DMS53 (cell line): ENCODE measurements at regions not wholly inside any gene's neighbourhood (a gene's known extent, or its start where the extent isn't known, plus 50 kb on each side); places are given as distances from the start of the nearest gene placed in this dataset.
A peak's percentile ranks its signal among the peaks of the same experiment; 100 is the strongest.

Experiments used
- DNase-seq: peaks from one replicate; lab custom pipeline; 2025; lab: John Stamatoyannopoulos, UW

- DNase-seq, result peak; percentile 2
Observed at GRCh38 chr6:139801571-139802321, 427.3 kb upstream of the CITED2 start.

- no peak for DNase-seq
Observed at GRCh38 chr6:139800837-139801236, 426.4 kb upstream of the CITED2 start.

GRCh38 chr6:139790527-139790926 lies 416.1 kb upstream of the CITED2 start:
- DNase-seq, result no peak

- DNase-seq, result no peak
Observed at GRCh38 chr6:139784222-139784769, 409.8 kb upstream of the CITED2 start.

GRCh38 chr6:139779988-139780774 lies 405.7 kb upstream of the CITED2 start:
- DNase-seq, result no peak

- DNase-seq, result no peak
Observed at GRCh38 chr6:139778688-139779087, 404.2 kb upstream of the CITED2 start.

GRCh38 chr6:139778106-139778505 lies 403.7 kb upstream of the CITED2 start:
- DNase-seq, result no peak

GRCh38 chr6:139777202-139777970 lies 402.9 kb upstream of the CITED2 start:
- no peak for DNase-seq

GRCh38 chr6:139776041-139776440 lies 401.6 kb upstream of the CITED2 start:
- no peak for DNase-seq

GRCh38 chr6:139768196-139768595 lies 393.7 kb upstream of the CITED2 start:
- no peak for DNase-seq

- DNase-seq, result no peak
Observed at GRCh38 chr6:139766796-139767195, 392.3 kb upstream of the CITED2 start.

GRCh38 chr6:139765825-139766285 lies 391.4 kb upstream of the CITED2 start:
- peak; percentile 74 for DNase-seq

GRCh38 chr6:139764498-139764986 lies 390.1 kb upstream of the CITED2 start:
- peak; percentile 59 for DNase-seq

GRCh38 chr6:139763468-139764210 lies 389.2 kb upstream of the CITED2 start:
- no peak for DNase-seq

GRCh38 chr6:139762587-139763031 lies 388.2 kb upstream of the CITED2 start:
- no peak for DNase-seq

GRCh38 chr6:139760128-139760527 lies 385.7 kb upstream of the CITED2 start:
- DNase-seq, result no peak

- no peak for DNase-seq
Observed at GRCh38 chr6:139759086-139759485, 384.6 kb upstream of the CITED2 start.

- DNase-seq, result no peak
Observed at GRCh38 chr6:139758209-139758611, 383.8 kb upstream of the CITED2 start.

GRCh38 chr6:139757784-139758183 lies 383.3 kb upstream of the CITED2 start:
- DNase-seq, result no peak

- DNase-seq, result no peak
Observed at GRCh38 chr6:139756381-139756780, 381.9 kb upstream of the CITED2 start.
